H1 (cell line): ENCODE measurements at regions not wholly inside any gene's neighbourhood (a gene's known extent, or its start where the extent isn't known, plus 50 kb on each side); places are given as distances from the start of the nearest gene placed in this dataset.

ENCODE experiments used
- BRCA1 ChIP-seq: IDR thresholded peaks from 2 replicates; pipeline ENCODE4 v1.6.1; 2012; ENCODE audit warnings: low read depth, low read length, improper control_type of control experiment
- CTCF ChIP-seq, 3 experiments: IDR thresholded peaks; 1 replicate in 2 of 3; 2 replicates in 1 of 3; pipeline versions ENCODE4 v1.5.1 to v1.6.1; 2011; ENCODE audit warnings: low read length in 3 of 3, mild to moderate bottlenecking in 3 of 3, inconsistent platforms in 2 of 3, low read depth in 1 of 3, moderate library complexity in 1 of 3; ENCODE audit not compliant: insufficient read depth in 1 of 3; ENCODE audit errors: control extremely low read depth in 1 of 3
- EP300 ChIP-seq, 2 experiments: IDR thresholded peaks; 1 replicate in 1 of 2; 2 replicates in 1 of 2; pipeline ENCODE4 v1.6.1; 2011 to 2012; ENCODE audit warnings: low read depth in 2 of 2, low read length in 2 of 2, mild to moderate bottlenecking in 2 of 2, borderline replicate concordance in 1 of 2, inconsistent platforms in 1 of 2, moderate library complexity in 1 of 2
- EZH2 ChIP-seq: fragments of 200-600 bp; sonication (generic); IDR thresholded peaks from 2 replicates; pipeline ENCODE4 v1.7.1; 2012; ENCODE audit warnings: low read depth, mild to moderate bottlenecking, moderate library complexity, low read length, inconsistent platforms; ENCODE audit not compliant: severe bottlenecking
- POLR2A ChIP-seq, 2 experiments: IDR thresholded peaks; 1 replicate in 1 of 2; 2 replicates in 1 of 2; pipeline ENCODE4 v1.6.1; 2011; ENCODE audit warnings: low read depth in 2 of 2, low read length in 2 of 2, mild to moderate bottlenecking in 2 of 2; ENCODE audit errors: control extremely low read depth in 1 of 2
- TAF1 ChIP-seq: IDR thresholded peaks from 2 replicates; pipeline ENCODE4 v1.6.1; 2011; ENCODE audit warnings: mild to moderate bottlenecking, low read depth, low read length
- ZNF274 ChIP-seq: IDR thresholded peaks from 2 replicates; pipeline ENCODE4 v1.7.0; 2012; ENCODE audit warnings: low read length, borderline replicate concordance; ENCODE audit errors: extremely low read depth

- TF ChIP-seq EP300 (IDR thresholded peaks at IDR 0.05; ENCODE audit: borderline replicate concordance in 1 of 2, low read depth in 2 of 2, low read length in 2 of 2): no peak
- TF ChIP-seq POLR2A (IDR thresholded peaks at IDR 0.05; ENCODE audit: control extremely low read depth in 1 of 2, low read depth in 2 of 2, low read length in 2 of 2): no peak
- no peak for TF ChIP-seq EZH2
- no peak for TF ChIP-seq ZNF274
- no peak for TF ChIP-seq BRCA1
- no peak for TF ChIP-seq TAF1
- no peak for TF ChIP-seq CTCF (IDR thresholded peaks at IDR 0.05; ENCODE audit: control extremely low read depth in 1 of 3, insufficient read depth in 1 of 3, low read depth in 1 of 3, low read length in 3 of 3)
These were observed 55.5 kb upstream of the STARD3NL start for GRCh38 chr7:38122501-38122900.
